ENCODE measurements at regions not wholly inside any gene's neighbourhood (a gene's known extent, or its start where the extent isn't known, plus 50 kb on each side); places are given as distances from the start of the nearest gene placed in this dataset.

DNA sequence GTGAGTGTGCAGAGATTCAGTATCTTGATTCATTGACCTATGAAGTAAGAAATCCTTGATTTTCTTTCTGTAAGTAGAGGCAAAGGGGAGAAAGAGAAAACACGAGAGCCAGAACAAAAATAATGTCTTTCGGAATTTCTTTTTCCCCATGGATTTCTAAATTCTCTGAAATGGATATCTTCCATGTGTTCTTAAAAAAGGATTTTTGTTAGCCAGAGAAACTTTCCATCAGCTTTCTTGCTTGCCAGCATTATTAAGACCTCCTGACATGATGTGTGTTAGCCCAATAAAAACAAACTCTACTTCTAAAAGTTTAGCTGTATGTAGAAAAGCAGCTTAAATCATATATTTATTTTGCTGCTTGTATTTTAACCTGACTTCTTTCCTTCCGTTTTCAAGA is 122.3 kb upstream of the AADACL2 start:
- TF ChIP-seq, protein P1, sequence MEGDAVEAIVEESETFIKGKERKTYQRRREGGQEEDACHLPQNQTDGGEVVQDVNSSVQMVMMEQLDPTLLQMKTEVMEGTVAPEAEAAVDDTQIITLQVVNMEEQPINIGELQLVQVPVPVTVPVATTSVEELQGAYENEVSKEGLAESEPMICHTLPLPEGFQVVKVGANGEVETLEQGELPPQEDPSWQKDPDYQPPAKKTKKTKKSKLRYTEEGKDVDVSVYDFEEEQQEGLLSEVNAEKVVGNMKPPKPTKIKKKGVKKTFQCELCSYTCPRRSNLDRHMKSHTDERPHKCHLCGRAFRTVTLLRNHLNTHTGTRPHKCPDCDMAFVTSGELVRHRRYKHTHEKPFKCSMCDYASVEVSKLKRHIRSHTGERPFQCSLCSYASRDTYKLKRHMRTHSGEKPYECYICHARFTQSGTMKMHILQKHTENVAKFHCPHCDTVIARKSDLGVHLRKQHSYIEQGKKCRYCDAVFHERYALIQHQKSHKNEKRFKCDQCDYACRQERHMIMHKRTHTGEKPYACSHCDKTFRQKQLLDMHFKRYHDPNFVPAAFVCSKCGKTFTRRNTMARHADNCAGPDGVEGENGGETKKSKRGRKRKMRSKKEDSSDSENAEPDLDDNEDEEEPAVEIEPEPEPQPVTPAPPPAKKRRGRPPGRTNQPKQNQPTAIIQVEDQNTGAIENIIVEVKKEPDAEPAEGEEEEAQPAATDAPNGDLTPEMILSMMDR (conservative IDR thresholded peaks at IDR 0.05; ENCODE audit: low read depth, low read length), result no peak
- no peak for TF ChIP-seq EZH2 (IDR thresholded peaks at IDR 0.05; ENCODE audit: borderline replicate concordance, low read depth, low read length, poor library complexity, severe bottlenecking)
